ENCODE measurements at regions not wholly inside any gene's neighbourhood (a gene's known extent, or its start where the extent isn't known, plus 50 kb on each side); places are given as distances from the start of the nearest gene placed in this dataset.
A peak's percentile ranks its signal among the peaks of the same experiment; 100 is the strongest.

DNA sequence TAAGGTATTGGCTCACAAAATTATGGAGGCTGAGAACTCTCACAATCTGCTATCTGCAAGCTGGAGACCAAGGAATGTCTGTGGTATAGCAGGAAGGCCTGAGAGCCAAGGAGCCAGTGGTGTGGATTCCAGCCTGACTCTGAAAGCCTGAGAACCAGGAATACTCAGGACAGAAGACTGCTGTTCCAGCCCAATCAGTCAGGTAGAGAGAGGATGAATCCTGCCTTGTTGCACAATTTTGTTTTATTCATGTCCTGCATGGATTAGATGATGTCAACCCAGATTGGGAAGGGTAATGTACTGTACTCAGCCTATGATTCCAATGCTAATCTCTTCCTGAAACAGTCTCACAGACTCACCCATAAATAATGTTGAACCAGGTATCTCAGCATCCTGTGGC, 312.4 kb upstream of the KCNMB2 start:
- DNase-seq (ENCODE audit: extremely low spot score, unreplicated experiment): no peak

DNA sequence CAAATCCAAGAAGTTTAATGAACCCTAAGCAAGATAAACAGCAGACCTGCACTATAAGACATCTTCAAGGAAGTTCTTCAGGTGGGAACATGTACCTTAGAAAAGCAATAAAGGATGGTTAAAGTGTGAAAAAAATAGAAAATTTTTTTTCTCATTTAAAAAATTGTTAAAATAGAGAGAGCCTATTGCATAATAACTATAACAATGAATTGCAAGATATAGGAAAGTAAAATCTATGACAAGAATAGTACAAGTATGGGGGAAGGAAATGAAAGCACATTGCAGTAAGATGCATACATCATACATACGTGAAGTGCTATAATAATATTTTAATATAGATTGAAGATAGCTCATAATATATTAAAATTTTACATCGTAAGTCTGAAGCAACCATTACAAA, 310.1 kb upstream of the KCNMB2 start:
- peaks cover 14% of the 10 kb centered on the region for H3K9me3 Mint-ChIP-seq (ENCODE audit: unreplicated experiment)
- H3K36me3 Mint-ChIP-seq (ENCODE audit: unreplicated experiment): peaks cover 23% of the 10 kb centered on the region
- H3K4me3 Mint-ChIP-seq (ENCODE audit: unreplicated experiment): no peak overlapping the region

More for the DNA sequence above, 312.4 kb upstream of the KCNMB2 start:
- Mint-ChIP-seq H3K36me3 (ENCODE audit: unreplicated experiment) (peaks cover 2% of the 10 kb centered on the region), H3K27ac (ENCODE audit: unreplicated experiment) (no peak overlapping the region), H3K4me3 (ENCODE audit: unreplicated experiment) (no peak overlapping the region), H3K4me1 (ENCODE audit: unreplicated experiment) (no peaks in the 10 kb centered on the region), H3K27me3 (ENCODE audit: unreplicated experiment) (no peaks in the 10 kb centered on the region), H3K9me3 (ENCODE audit: unreplicated experiment) (peaks cover 3% of the 10 kb centered on the region)
- TF ChIP-seq, protein P1, sequence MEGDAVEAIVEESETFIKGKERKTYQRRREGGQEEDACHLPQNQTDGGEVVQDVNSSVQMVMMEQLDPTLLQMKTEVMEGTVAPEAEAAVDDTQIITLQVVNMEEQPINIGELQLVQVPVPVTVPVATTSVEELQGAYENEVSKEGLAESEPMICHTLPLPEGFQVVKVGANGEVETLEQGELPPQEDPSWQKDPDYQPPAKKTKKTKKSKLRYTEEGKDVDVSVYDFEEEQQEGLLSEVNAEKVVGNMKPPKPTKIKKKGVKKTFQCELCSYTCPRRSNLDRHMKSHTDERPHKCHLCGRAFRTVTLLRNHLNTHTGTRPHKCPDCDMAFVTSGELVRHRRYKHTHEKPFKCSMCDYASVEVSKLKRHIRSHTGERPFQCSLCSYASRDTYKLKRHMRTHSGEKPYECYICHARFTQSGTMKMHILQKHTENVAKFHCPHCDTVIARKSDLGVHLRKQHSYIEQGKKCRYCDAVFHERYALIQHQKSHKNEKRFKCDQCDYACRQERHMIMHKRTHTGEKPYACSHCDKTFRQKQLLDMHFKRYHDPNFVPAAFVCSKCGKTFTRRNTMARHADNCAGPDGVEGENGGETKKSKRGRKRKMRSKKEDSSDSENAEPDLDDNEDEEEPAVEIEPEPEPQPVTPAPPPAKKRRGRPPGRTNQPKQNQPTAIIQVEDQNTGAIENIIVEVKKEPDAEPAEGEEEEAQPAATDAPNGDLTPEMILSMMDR (IDR thresholded peaks at IDR 0.05): no peak

DNA sequence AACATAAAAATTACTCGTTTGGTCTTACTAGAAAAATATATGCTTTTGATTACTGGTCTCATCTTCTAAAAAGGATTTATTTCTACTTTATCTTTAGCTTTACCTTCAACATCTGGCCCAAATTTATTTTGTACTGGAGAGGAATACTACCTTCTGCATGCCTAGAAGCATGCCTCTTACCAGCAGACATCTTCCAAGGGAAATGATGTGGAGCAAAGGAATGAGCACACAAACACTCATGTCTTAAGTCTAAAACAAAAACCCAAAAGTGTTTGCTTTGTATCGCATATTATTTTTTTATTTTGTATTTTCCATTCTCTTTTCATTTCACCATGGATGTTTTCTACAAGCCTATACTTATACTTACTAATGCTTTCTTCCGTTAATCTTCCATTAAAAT, 304.6 kb upstream of the KCNMB2 start:
- H3K4me1 Mint-ChIP-seq (ENCODE audit: unreplicated experiment): peaks cover 2% of the 10 kb centered on the region
- no peak for DNase-seq (ENCODE audit: extremely low spot score, unreplicated experiment)
- no peak overlapping the region for H3K27ac Mint-ChIP-seq (ENCODE audit: unreplicated experiment)
- TF ChIP-seq, protein P1 (IDR thresholded peaks at IDR 0.05): no peak
- H3K9me3 Mint-ChIP-seq (ENCODE audit: unreplicated experiment): peaks cover 14% of the 10 kb centered on the region
- no peaks in the 10 kb centered on the region for H3K27me3 Mint-ChIP-seq (ENCODE audit: unreplicated experiment)
- peaks cover 23% of the 10 kb centered on the region for H3K36me3 Mint-ChIP-seq (ENCODE audit: unreplicated experiment)
- no peak overlapping the region for H3K4me3 Mint-ChIP-seq (ENCODE audit: unreplicated experiment)

More for the DNA sequence above, 310.1 kb upstream of the KCNMB2 start:
- H3K27ac Mint-ChIP-seq (ENCODE audit: unreplicated experiment): no peak overlapping the region
- no peaks in the 10 kb centered on the region for H3K4me1 Mint-ChIP-seq (ENCODE audit: unreplicated experiment)
- TF ChIP-seq, protein P1 (IDR thresholded peaks at IDR 0.05): no peak
- H3K27me3 Mint-ChIP-seq (ENCODE audit: unreplicated experiment): no peaks in the 10 kb centered on the region
- DNase-seq (ENCODE audit: extremely low spot score, unreplicated experiment): no peak

DNA sequence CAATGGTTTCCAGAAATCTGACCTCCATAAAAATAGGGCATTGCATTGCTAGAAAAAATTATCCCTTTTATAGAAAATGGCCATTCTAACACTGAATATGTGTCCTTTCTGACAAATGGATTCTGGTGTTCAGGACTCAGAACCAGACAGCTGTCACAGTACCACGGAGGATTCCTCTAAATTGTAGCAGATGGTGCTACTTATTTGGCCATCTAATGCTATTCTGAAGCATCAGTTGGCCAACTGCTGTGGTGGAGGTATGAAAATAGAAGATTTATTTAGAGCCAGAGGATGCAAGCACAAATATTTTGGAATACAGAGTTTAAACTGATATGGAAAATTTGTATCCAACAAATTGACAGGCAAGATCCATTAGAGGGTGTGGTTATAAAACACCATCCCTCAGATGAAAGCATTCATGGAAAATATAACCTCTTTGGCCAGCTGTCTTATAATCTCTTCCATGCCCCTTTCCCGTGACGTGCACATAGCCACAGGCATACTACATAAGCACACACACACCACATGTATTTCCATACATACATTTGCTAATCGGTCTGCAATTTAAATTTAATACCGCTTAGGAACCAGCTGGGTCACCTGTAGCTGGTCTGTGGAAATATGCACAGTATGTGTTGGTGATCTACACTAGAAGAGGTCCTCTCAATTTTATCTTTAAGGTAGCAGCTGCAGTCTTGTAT, 302.7 kb upstream of the KCNMB2 start:
- Mint-ChIP-seq H3K4me1 (ENCODE audit: unreplicated experiment) (peaks cover 14% of the 10 kb centered on the region), H3K9me3 (ENCODE audit: unreplicated experiment) (peaks cover 14% of the 10 kb centered on the region), H3K27me3 (ENCODE audit: unreplicated experiment) (no peaks in the 10 kb centered on the region), H3K36me3 (ENCODE audit: unreplicated experiment) (peaks cover 23% of the 10 kb centered on the region), H3K27ac (ENCODE audit: unreplicated experiment) (no peak overlapping the region), H3K4me3 (ENCODE audit: unreplicated experiment) (no peak overlapping the region)
- DNase-seq (ENCODE audit: extremely low spot score, unreplicated experiment): no peak
- TF ChIP-seq, protein P1 (IDR thresholded peaks at IDR 0.05): no peak

DNA sequence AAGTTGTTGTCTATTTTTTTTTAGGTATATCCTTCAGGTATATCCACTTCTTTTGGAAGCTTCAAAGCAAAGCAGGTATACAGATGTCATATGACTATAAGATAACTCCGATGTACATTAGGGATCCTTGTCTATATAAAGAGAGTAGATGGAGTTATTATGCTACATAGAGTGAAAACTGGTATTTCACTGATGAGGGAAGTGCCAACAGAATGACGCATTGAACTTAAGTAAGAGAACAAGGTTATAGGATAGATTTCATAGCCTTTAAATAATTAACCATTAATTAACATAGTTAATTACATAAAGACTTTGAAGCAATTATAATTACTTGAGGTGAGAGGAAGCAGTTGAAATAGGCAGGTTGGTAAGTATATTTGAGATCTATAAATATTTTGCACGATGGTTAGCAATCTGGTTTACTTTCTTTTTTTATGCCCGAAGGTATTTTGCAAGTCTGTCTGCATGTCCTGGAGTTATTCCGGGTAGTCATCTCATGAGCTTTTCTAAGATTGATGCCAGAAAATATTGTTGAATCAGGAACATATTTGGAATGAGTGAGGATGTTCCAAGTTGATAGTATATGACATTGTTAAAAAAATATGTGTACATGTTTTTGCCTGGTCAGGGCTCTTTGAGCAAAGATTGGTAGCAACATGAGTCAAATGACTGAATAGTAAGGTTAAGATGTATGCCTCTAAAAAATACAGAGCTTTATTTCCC, 299.5 kb upstream of the KCNMB2 start:
- no peak overlapping the region for H3K4me3 Mint-ChIP-seq (ENCODE audit: unreplicated experiment)
- peak overlapping the region; percentile 42 for H3K27ac Mint-ChIP-seq (ENCODE audit: unreplicated experiment)
- no peaks in the 10 kb centered on the region for H3K36me3 Mint-ChIP-seq (ENCODE audit: unreplicated experiment)
- TF ChIP-seq, protein P1 (IDR thresholded peaks at IDR 0.05): no peak
- H3K4me1 Mint-ChIP-seq (ENCODE audit: unreplicated experiment): peaks cover 14% of the 10 kb centered on the region
- H3K27me3 Mint-ChIP-seq (ENCODE audit: unreplicated experiment): no peaks in the 10 kb centered on the region
- peaks cover 9% of the 10 kb centered on the region for H3K9me3 Mint-ChIP-seq (ENCODE audit: unreplicated experiment)
- DNase-seq (ENCODE audit: extremely low spot score, unreplicated experiment): no peak
